HL-60 (cell line): ENCODE measurements at regions not wholly inside any gene's neighbourhood (a gene's known extent, or its start where the extent isn't known, plus 50 kb on each side); places are given as distances from the start of the nearest gene placed in this dataset.

Experiments
- DNase-seq, 2 experiments: peaks; one replicate each; pipeline ENCODE4 v3.0.0-alpha.2; 2010 to 2020; ENCODE audit warnings: low read depth in 1 of 2, low spot score in 1 of 2
- H3K27ac ChIP-seq: fragments of 250-450 bp; sonication (Bioruptor Pico); replicated peaks from 2 replicates; pipeline ENCODE4 v1.5.1; 2020; ENCODE audit warnings: mild to moderate bottlenecking, moderate library complexity
- H3K27me3 ChIP-seq: fragments of 250-450 bp; sonication (Bioruptor Pico); 2 replicates; pipeline ENCODE4 v1.5.1; 2021; ENCODE audit warnings: mild to moderate bottlenecking, moderate library complexity; ENCODE audit not compliant: insufficient read depth, poor library complexity, severe bottlenecking
- H3K4me3 ChIP-seq: replicated peaks from 2 replicates; pipeline ENCODE4 v1.5.1; 2011; ENCODE audit warnings: mild to moderate bottlenecking, control low read depth, low read length; ENCODE audit not compliant: insufficient read depth
- GABPA ChIP-seq: IDR thresholded peaks from 2 replicates; pipeline ENCODE4 v1.6.1; 2012; ENCODE audit warnings: low read depth
- POLR2AphosphoS5 ChIP-seq: IDR thresholded peaks from 2 replicates; pipeline ENCODE4 v1.6.1; 2012; ENCODE audit warnings: low read depth
- REST ChIP-seq: IDR thresholded peaks from 2 replicates; pipeline ENCODE4 v1.6.1; 2012; ENCODE audit warnings: low read depth; ENCODE audit not compliant: insufficient replicate concordance
- SPI1 ChIP-seq: IDR thresholded peaks from 2 replicates; pipeline ENCODE4 v1.6.1; 2012; ENCODE audit warnings: low read depth, mild to moderate bottlenecking, borderline replicate concordance
- TF ChIP-seq, protein P1 (sequence below): IDR thresholded peaks from one replicate; pipeline ENCODE4 v1.5.1; 2011; ENCODE audit warnings: low read length, control low read depth, inconsistent platforms; ENCODE audit not compliant: insufficient read depth

DNA sequence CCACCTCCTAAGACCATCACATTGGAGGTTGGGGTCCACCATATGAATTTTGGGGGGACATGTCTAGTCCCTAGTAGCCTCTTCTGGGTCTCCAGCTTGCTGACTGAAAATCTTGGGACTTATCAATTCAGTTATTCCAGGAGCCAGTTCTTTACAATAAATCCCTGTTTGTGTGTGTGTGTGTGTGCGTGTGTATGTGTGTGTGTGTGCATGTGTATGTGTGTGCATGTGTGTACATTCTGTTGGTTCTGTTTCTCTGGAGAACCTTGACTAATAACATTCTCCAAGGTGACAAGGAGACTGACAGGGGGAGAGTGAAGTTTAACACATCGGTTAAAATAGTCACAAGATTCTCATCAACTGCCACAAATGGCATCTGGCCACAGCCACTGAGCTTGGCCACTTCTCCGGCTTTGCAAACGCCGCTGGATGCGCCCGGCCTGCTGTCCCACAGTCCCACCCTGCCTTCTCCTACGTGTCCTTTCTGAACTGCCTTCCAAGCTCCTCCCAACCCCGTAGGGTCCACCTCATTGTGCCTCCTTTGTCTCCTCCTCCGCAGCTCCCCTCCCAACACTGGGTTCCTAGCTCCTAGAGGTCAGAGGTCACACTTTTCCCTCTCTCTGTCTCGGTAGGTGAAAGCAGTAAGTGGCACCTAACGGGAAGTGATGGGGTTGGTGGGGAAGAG, 88.1 kb upstream of the DIO3 start:
- no peaks in the 10 kb centered on the region for H3K27me3 ChIP-seq
- TF ChIP-seq, protein P1, sequence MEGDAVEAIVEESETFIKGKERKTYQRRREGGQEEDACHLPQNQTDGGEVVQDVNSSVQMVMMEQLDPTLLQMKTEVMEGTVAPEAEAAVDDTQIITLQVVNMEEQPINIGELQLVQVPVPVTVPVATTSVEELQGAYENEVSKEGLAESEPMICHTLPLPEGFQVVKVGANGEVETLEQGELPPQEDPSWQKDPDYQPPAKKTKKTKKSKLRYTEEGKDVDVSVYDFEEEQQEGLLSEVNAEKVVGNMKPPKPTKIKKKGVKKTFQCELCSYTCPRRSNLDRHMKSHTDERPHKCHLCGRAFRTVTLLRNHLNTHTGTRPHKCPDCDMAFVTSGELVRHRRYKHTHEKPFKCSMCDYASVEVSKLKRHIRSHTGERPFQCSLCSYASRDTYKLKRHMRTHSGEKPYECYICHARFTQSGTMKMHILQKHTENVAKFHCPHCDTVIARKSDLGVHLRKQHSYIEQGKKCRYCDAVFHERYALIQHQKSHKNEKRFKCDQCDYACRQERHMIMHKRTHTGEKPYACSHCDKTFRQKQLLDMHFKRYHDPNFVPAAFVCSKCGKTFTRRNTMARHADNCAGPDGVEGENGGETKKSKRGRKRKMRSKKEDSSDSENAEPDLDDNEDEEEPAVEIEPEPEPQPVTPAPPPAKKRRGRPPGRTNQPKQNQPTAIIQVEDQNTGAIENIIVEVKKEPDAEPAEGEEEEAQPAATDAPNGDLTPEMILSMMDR = no peak
- TF ChIP-seq GABPA (no peak), POLR2AphosphoS5 (no peak), REST (no peak), SPI1 (no peak)
- H3K4me3 ChIP-seq = no peak overlapping the region
- no peak for DNase-seq
- no peak overlapping the region for H3K27ac ChIP-seq

DNA sequence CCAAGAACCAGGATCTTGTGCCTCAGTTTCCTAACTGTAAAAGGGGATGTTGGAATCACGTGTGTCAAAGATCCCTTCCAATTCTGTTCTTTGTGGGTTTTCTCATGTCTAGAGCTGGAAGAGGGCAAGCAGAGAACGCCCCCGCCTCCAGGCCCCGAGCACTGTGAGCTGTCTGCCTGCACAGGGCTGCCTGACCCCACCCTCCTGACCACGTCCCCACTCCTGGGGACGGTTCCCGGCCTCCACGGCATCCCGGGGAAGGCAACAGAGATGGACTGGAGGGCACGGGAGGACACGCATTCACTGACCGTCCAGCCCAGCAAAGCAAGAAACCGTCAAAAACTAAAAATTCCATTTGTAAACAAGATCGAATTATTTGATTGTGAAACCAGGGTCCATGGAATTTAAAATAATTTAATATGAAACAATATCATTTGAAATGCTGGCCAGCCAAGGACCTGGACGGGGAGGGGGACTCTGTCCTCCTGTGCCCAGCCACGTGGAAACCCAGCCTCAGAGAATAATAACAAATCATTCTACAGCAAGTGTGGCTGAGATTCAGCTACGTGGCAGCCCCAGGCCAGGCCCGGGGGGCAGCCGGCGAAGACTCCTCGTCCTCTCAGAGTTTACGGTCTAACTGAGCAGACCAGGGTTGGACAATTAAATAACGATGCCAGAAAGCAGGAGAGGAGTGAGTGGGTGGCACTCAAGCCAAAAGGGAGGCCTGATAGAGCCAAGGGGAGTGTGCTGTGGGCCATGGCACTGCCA, 87.3 kb upstream of the DIO3 start:
- Histone ChIP-seq H3K27ac (no peak overlapping the region), H3K4me3 (no peak overlapping the region), H3K27me3 (no peaks in the 10 kb centered on the region)
- TF ChIP-seq REST = no peak
- TF ChIP-seq, protein P1 = no peak
- no peak for TF ChIP-seq GABPA
- no peak for TF ChIP-seq SPI1
- no peak for TF ChIP-seq POLR2AphosphoS5
- no peak for DNase-seq

GRCh38 chr14:101474563-101475455, 86.5 kb upstream of the DIO3 start:
- TF ChIP-seq, protein P1 = no peak
- TF ChIP-seq POLR2AphosphoS5 (no peak), GABPA (no peak), SPI1 (no peak), REST (no peak)
- Histone ChIP-seq H3K27me3 (no peaks in the 10 kb centered on the region), H3K27ac (no peak overlapping the region), H3K4me3 (no peak overlapping the region)
- no peak for DNase-seq
